T-cell (primary cell): ENCODE measurements at regions not wholly inside any gene's neighbourhood (a gene's known extent, or its start where the extent isn't known, plus 50 kb on each side); places are given as distances from the start of the nearest gene placed in this dataset.
"Not testable (repeated sequence)": the region's sequence is repeated elsewhere in the genome, so short reads cannot be mapped to it uniquely, and the experiment has no call there.

ENCODE experiments used
- ATAC-seq, 4 experiments: fragments of 200-7000 bp in 3 of 4; fragments of 150-1000 bp in 1 of 4; cut with Tn5 transposase; replicated peaks in 1 of 4; 1 replicate in 3 of 4; 2 replicates in 1 of 4; pipeline ENCODE4 v1.10.0; 2021; ENCODE audit warnings: moderate library complexity in 3 of 4, mild to moderate bottlenecking in 2 of 4, moderate number of reproducible peaks in 1 of 4
- CTCF ChIA-PET, 2 donors: fragments of 300-600 bp; sonication (Branson Sonifier 250); formaldehyde crosslinking; loops; one replicate each; lab custom pipeline; 2022; ENCODE audit warnings: antibody characterized with exemption in 2 of 2; lab: Charles Lee
- POLR2A ChIA-PET, 2 donors: fragments of 300-600 bp; sonication (Branson Sonifier 250); formaldehyde crosslinking; loops; one replicate each; lab custom pipeline; 2022; ENCODE audit warnings: antibody characterized with exemption in 2 of 2; lab: Charles Lee
- DNase-seq, 35 experiments: peaks; one replicate each; pipeline versions ENCODE4 v3.0.0 to v3.0.0-alpha.2; 2013 to 2023
- H3K27ac ChIP-seq: one replicate; pipeline ENCODE4 v1.5.1; 2013; ENCODE audit warnings: low read length
- H3K27me3 ChIP-seq, 2 experiments: replicated peaks in 1 of 2; 1 replicate in 1 of 2; 2 replicates in 1 of 2; pipeline versions ENCODE4 v1.6.1 to v1.7.0; 2013; ENCODE audit warnings: low read length in 1 of 2, mixed read lengths in 1 of 2; ENCODE audit not compliant: control insufficient read depth in 2 of 2, insufficient read depth in 2 of 2; ENCODE audit errors: extremely low read depth in 1 of 2
- H3K36me3 ChIP-seq, 2 donors: 1 replicate in 1 of 2; 2 replicates in 1 of 2; pipeline versions ENCODE4 v1.6.1 to v1.7.0; 2013; ENCODE audit warnings: low read length in 1 of 2; ENCODE audit not compliant: control insufficient read depth in 2 of 2, insufficient read depth in 1 of 2; ENCODE audit errors: extremely low read depth in 1 of 2
- H3K4me1 ChIP-seq, 2 experiments: 1 replicate in 1 of 2; 2 replicates in 1 of 2; pipeline versions ENCODE4 v1.6.1 to v1.7.0; 2013; ENCODE audit warnings: low read length in 2 of 2, mixed read lengths in 1 of 2; ENCODE audit not compliant: insufficient read depth in 2 of 2, control insufficient read depth in 1 of 2; ENCODE audit errors: extremely low read depth in 1 of 2
- H3K4me3 ChIP-seq, 2 donors: 1 replicate in 1 of 2; 2 replicates in 1 of 2; pipeline versions ENCODE4 v1.5.1 to v1.7.0; 2013; ENCODE audit warnings: mild to moderate bottlenecking in 2 of 2, low read length in 1 of 2, moderate library complexity in 1 of 2; ENCODE audit not compliant: control insufficient read depth in 1 of 2; ENCODE audit errors: extremely low read depth in 1 of 2
- H3K9me3 ChIP-seq: 2 replicates; pipeline ENCODE4 v1.7.0; 2013
- H3K27ac Mint-ChIP-seq, 2 donors: one replicate each; pipeline ENCODE4 v1.8.0; 2020 to 2021; ENCODE audit warnings: mild to moderate bottlenecking in 2 of 2, mixed read lengths in 2 of 2
- H3K27me3 Mint-ChIP-seq, 2 donors: one replicate each; pipeline ENCODE4 v1.8.0; 2021 to 2022; ENCODE audit warnings: mixed read lengths in 2 of 2
- H3K36me3 Mint-ChIP-seq: one replicate; pipeline ENCODE4 v1.8.0; 2021; ENCODE audit warnings: mixed read lengths
- H3K4me1 Mint-ChIP-seq, 3 donors: one replicate each; pipeline ENCODE4 v1.8.0; 2020 to 2022; ENCODE audit warnings: mixed read lengths in 3 of 3, mild to moderate bottlenecking in 1 of 3
- H3K4me3 Mint-ChIP-seq, 3 donors: one replicate each; pipeline ENCODE4 v1.8.0; 2020 to 2022; ENCODE audit warnings: mild to moderate bottlenecking in 3 of 3, mixed read lengths in 3 of 3, moderate library complexity in 3 of 3
- H3K9me3 Mint-ChIP-seq, 3 donors: one replicate each; pipeline ENCODE4 v1.8.0; 2020 to 2022; ENCODE audit warnings: mixed read lengths in 3 of 3
- WGBS: methylation state at CpG from one replicate; pipeline ENCODE4 v1.1.5; 2013; ENCODE audit warnings: missing lambda C conversion rate; ENCODE audit not compliant: insufficient coverage; 5-methylcytosine and 5-hydroxymethylcytosine counted together

DNA sequence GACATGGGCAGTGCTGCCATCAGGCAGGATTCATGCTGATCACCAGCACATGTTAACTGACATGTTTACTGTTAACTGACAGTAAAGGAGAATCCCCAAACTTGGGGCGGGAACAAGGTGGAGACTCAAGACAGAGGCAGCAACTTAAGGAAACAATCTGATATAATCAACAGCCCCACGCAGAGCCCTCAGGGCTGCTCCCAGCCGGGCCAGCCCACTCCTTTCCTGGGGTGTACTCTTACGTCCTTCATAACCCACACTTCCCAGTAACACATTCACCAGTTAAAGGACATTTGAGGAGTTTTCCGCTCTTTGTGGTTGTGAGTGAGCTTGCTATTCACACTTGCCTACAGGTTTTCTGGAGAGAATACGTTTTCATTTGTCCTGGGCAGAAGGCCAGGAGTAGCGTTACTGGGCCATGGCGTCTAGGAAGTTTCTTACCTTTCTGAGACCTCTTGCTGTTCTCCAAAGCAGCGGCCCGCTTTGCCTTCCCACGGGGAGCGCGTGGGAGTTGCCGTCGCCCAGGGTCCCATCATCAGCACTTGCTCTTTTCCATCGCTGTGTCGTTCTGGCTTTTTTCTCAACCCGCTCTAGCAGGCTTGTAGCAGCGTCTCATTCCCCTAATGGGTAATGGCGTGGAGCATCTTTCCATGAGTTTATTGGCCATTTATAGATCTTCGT lies 56.4 kb downstream of the FOXF2 start:
- ChIA-PET CTCF (no interaction called here), POLR2A (no interaction called here)
- Histone ChIP-seq H3K4me1 (no peaks in the 10 kb centered on the region), H3K9me3 (no peaks in the 10 kb centered on the region), H3K4me3 (no peak overlapping the region), H3K27ac (no peak overlapping the region), H3K36me3 (no peaks in the 10 kb centered on the region), H3K27me3 (peaks cover 0 to 5% of the 10 kb centered on the region in 2 experiments)
- H3K4me3 Mint-ChIP-seq: no peak overlapping the region
- 84% methylated on average over 15 of the region's 21 CpGs for WGBS
- peaks cover 0 to under 1% (median under 1%) of the 10 kb centered on the region in 3 donors for H3K9me3 Mint-ChIP-seq
- no peak overlapping the region for H3K27ac Mint-ChIP-seq
- peaks cover 24 to 38% of the 10 kb centered on the region in 2 donors for H3K27me3 Mint-ChIP-seq
- H3K4me1 Mint-ChIP-seq: no peaks in the 10 kb centered on the region
- DNase-seq: no peak
- no peak for ATAC-seq
- no peaks in the 10 kb centered on the region for H3K36me3 Mint-ChIP-seq

DNA sequence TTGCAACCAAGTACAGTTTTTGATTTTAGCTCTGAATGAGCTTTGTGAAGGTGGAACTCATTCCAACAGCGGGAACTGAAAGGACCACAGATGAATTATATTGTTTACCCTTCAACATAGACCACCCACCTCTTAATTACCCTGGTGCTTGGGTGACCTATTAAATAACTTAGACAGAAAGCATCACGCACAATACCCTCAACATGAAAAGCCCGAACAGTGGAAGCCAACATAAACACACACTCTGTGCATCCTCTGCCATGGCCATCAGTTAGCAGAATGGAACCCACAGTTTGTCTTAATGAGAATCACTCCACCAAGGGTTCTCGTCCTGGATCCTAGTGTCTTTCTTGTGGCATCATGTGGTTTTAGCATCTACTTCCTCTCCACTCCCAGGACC lies 60.5 kb downstream of the FOXF2 start:
- Histone ChIP-seq H3K4me1 (no peaks in the 10 kb centered on the region), H3K36me3 (no peaks in the 10 kb centered on the region), H3K4me3 (no peak overlapping the region), H3K27me3 (peaks cover 0 to 5% of the 10 kb centered on the region in 2 experiments), H3K27ac (no peak overlapping the region), H3K9me3 (no peaks in the 10 kb centered on the region)
- ChIA-PET CTCF (no interaction called here), POLR2A (no interaction called here)
- H3K9me3 Mint-ChIP-seq: peaks cover 0 to 13% (median 8%) of the 10 kb centered on the region in 3 donors
- H3K4me1 Mint-ChIP-seq: no peaks in the 10 kb centered on the region
- no CpG with 5 or more reads among the region's 4 CpGs for WGBS
- H3K4me3 Mint-ChIP-seq: no peak overlapping the region
- no peak for ATAC-seq
- no peak overlapping the region for H3K27ac Mint-ChIP-seq
- no peak for DNase-seq
- no peaks in the 10 kb centered on the region for H3K36me3 Mint-ChIP-seq
- peaks cover 36 to 40% of the 10 kb centered on the region in 2 donors for H3K27me3 Mint-ChIP-seq

DNA sequence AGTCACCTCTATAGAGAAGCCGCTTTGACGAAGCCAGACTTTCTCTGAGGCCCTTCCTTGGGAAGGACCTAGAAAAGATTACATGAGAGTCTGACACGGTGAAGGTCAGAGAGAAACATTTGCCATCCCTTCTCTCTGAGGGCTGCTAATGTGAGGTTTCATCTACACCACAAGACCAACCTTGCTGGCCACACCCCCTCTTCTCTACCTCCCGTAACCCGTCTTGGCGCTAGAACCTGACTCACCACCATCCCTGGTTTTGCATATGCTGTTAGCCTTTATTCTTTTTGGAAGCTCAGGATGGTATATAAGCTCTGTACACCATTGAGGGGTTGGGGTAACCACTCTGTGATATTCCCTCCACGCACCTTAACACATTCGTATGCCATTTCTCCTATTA lies 63.6 kb downstream of the FOXF2 start:
- H3K9me3 Mint-ChIP-seq: peaks cover 0 to 13% (median 8%) of the 10 kb centered on the region in 3 donors

DNA sequence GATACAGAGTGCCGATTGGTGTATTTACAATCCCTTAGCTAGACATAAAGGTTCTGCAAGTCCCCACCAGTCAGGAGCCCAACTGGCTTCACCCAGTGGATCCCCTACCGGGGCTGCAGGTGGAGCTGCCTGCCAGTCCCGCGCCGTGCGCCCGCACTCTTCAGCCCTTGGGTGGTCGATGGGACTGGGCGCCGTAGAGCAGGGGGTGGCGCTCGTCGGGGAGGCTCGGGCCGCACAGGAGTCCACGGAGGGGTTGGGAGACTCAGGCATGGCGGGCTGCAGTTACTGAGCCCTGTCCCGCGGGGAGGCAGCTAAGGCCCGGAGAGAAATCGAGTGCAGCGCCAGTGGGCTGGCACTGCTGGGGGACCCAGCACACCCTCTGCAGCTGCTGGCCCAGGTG lies 67.4 kb downstream of the FOXF2 start:
- H3K4me3 ChIP-seq, H3K36me3 Mint-ChIP-seq, H3K4me1 ChIP-seq, H3K4me1 Mint-ChIP-seq, H3K9me3 Mint-ChIP-seq, CTCF ChIA-PET, H3K36me3 ChIP-seq, DNase-seq, H3K9me3 ChIP-seq, H3K4me3 Mint-ChIP-seq, H3K27ac Mint-ChIP-seq, H3K27ac ChIP-seq, ATAC-seq, H3K27me3 ChIP-seq, POLR2A ChIA-PET: not testable (repeated sequence)
- H3K27me3 Mint-ChIP-seq: peaks cover 10% of the 10 kb centered on the region in 2 donors
- WGBS: 90% methylated on average over 20 of the region's 22 CpGs

More for the DNA sequence above, 63.6 kb downstream of the FOXF2 start:
- no peak overlapping the region for H3K4me3 Mint-ChIP-seq
- no peak for ATAC-seq
- Histone ChIP-seq H3K4me3 (no peak overlapping the region), H3K9me3 (no peaks in the 10 kb centered on the region), H3K27me3 (peaks cover 0 to 5% of the 10 kb centered on the region in 2 experiments), H3K27ac (no peak overlapping the region), H3K4me1 (no peaks in the 10 kb centered on the region), H3K36me3 (no peaks in the 10 kb centered on the region)
- CTCF ChIA-PET: no interaction called here
- H3K4me1 Mint-ChIP-seq: no peaks in the 10 kb centered on the region
- no peaks in the 10 kb centered on the region for H3K36me3 Mint-ChIP-seq
- no peak for DNase-seq
- WGBS: 80% methylated on average over 1 of the region's 8 CpGs
- H3K27ac Mint-ChIP-seq: no peak overlapping the region
- peaks cover 31 to 35% of the 10 kb centered on the region in 2 donors for H3K27me3 Mint-ChIP-seq
- POLR2A ChIA-PET: no interaction called here

DNA sequence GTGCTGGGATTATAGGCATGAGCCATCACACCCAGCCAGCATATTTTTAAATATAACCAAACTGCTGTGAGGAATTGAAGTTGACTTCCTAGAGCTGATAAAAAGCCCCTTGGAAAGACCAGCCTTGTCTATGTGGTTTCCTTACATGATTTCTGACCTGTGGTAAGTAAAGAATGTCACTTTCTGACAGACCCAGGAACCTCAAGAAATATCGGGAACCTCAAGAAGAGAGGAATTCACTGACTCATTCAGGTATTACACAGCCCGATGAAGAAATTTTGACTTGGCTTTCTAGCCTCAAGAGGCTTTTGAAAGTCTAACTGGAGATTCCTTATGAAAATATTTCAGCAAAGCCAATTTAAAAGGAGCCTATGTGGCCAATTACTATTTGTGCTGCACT lies 71.8 kb downstream of the FOXF2 start:
- H3K9me3 Mint-ChIP-seq: no peaks in the 10 kb centered on the region
- H3K27ac Mint-ChIP-seq: no peak overlapping the region
- Histone ChIP-seq H3K27me3 (peaks cover 0 to 12% of the 10 kb centered on the region in 2 experiments), H3K4me3 (no peak overlapping the region), H3K9me3 (no peaks in the 10 kb centered on the region), H3K4me1 (no peaks in the 10 kb centered on the region), H3K27ac (no peak overlapping the region), H3K36me3 (no peaks in the 10 kb centered on the region)
- POLR2A ChIA-PET: no interaction called here
- no peak for ATAC-seq
- H3K4me1 Mint-ChIP-seq: no peaks in the 10 kb centered on the region
- WGBS: 82% methylated on average over 2 of the region's 2 CpGs
- no peak for DNase-seq
- no peak overlapping the region for H3K4me3 Mint-ChIP-seq
- H3K36me3 Mint-ChIP-seq: no peaks in the 10 kb centered on the region
- CTCF ChIA-PET: no interaction called here
- H3K27me3 Mint-ChIP-seq: peaks cover 12% of the 10 kb centered on the region in 2 donors

DNA sequence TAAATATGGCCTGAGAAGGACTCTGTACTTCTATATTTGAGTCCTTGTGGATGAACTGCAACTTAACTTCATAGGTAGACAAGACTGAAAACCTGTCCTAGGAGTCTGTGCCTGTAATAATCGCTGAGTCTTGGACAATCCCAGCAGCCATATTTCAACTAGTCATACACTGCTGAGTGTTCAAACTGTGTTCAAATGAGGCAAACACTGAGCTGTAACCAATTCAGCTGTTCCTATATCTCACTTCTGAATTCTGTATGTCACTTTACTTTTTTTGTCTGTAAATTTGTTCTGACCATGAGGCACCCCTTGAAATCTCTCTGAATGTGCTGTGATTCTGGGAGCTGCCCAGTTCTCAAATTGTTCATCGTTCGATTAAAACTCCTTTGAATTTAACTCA lies 72.4 kb downstream of the FOXF2 start:
- no peak for DNase-seq
- ATAC-seq: no peak
- no peaks in the 10 kb centered on the region for H3K4me1 Mint-ChIP-seq
- WGBS: 86% methylated on average over 1 of the region's 3 CpGs
- no peak overlapping the region for H3K4me3 Mint-ChIP-seq
- no peak overlapping the region for H3K4me3 ChIP-seq
- POLR2A ChIA-PET: no interaction called here
- CTCF ChIA-PET: no interaction called here
- no peaks in the 10 kb centered on the region for H3K36me3 Mint-ChIP-seq
- H3K4me1 ChIP-seq: no peaks in the 10 kb centered on the region
- no peaks in the 10 kb centered on the region for H3K9me3 Mint-ChIP-seq
- H3K27ac ChIP-seq: no peak overlapping the region
- peaks cover 12 to 15% of the 10 kb centered on the region in 2 donors for H3K27me3 Mint-ChIP-seq
- H3K36me3 ChIP-seq: no peaks in the 10 kb centered on the region
- H3K27me3 ChIP-seq: peaks cover 0 to 12% of the 10 kb centered on the region in 2 experiments
- no peak overlapping the region for H3K27ac Mint-ChIP-seq
- H3K9me3 ChIP-seq: no peaks in the 10 kb centered on the region
